KOPT-K1 (cell line): ENCODE measurements at regions not wholly inside any gene's neighbourhood (a gene's known extent, or its start where the extent isn't known, plus 50 kb on each side); places are given as distances from the start of the nearest gene placed in this dataset.
"Not testable (repeated sequence)": the region's sequence is repeated elsewhere in the genome, so short reads cannot be mapped to it uniquely, and the experiment has no call there.

Experiments
- H3K27ac ChIP-seq: fragments of 200-600 bp; sonication (generic); 2 replicates; pipeline ENCODE4 v1.5.1; 2016; ENCODE audit warnings: antibody characterized with exemption, mild to moderate bottlenecking, low read depth, low read length; ENCODE audit not compliant: poor library complexity, severe bottlenecking
- H3K36me3 ChIP-seq: fragments of 200-600 bp; sonication (generic); 2 replicates; pipeline ENCODE4 v1.5.1; 2017; ENCODE audit warnings: antibody characterized with exemption, mild to moderate bottlenecking, low read length, moderate library complexity; ENCODE audit not compliant: insufficient read depth
- H3K9me3 ChIP-seq: fragments of 200-600 bp; sonication (generic); 2 replicates; pipeline ENCODE4 v1.5.1; 2017; ENCODE audit warnings: antibody characterized with exemption, low read length, mild to moderate bottlenecking; ENCODE audit not compliant: insufficient read depth, poor library complexity, severe bottlenecking

GRCh38 chr17:43289670-43290069 lies 55.9 kb upstream of the RNU2-1 start:
- H3K27ac ChIP-seq, H3K9me3 ChIP-seq, H3K36me3 ChIP-seq: not testable (repeated sequence)

GRCh38 chr17:43283606-43284005 lies 49.8 kb upstream of the RNU2-1 start:
- not testable (repeated sequence) for H3K27ac ChIP-seq, H3K36me3 ChIP-seq, H3K9me3 ChIP-seq
